Ishikawa (cell line): ENCODE measurements at regions not wholly inside any gene's neighbourhood (a gene's known extent, or its start where the extent isn't known, plus 50 kb on each side); places are given as distances from the start of the nearest gene placed in this dataset.
A peak's percentile ranks its signal among the peaks of the same experiment; 100 is the strongest.

Experiments used
- CEBPB ChIP-seq: IDR thresholded peaks from 2 replicates; pipeline ENCODE4 v1.6.1; 2012
- CREB1 ChIP-seq: IDR thresholded peaks from 2 replicates; pipeline ENCODE4 v1.6.1; 2012; ENCODE audit warnings: low read depth
- EGR1 ChIP-seq: IDR thresholded peaks from 2 replicates; pipeline ENCODE4 v1.6.1; 2012
- EP300 ChIP-seq: IDR thresholded peaks from 2 replicates; pipeline ENCODE4 v1.6.1; 2012; ENCODE audit warnings: borderline replicate concordance
- FOXM1 ChIP-seq: IDR thresholded peaks from 2 replicates; pipeline ENCODE4 v1.6.1; 2012; ENCODE audit warnings: low read depth, borderline replicate concordance
- MAX ChIP-seq: IDR thresholded peaks from 2 replicates; pipeline ENCODE4 v1.6.1; 2012
- NFIC ChIP-seq: IDR thresholded peaks from 2 replicates; pipeline ENCODE4 v1.6.1; 2012
- RAD21 ChIP-seq: IDR thresholded peaks from 2 replicates; pipeline ENCODE4 v1.6.1; 2012; ENCODE audit warnings: low read depth
- REST ChIP-seq: IDR thresholded peaks from 2 replicates; pipeline ENCODE4 v1.6.1; 2012; ENCODE audit warnings: low read depth, mild to moderate bottlenecking
- TAF1 ChIP-seq: IDR thresholded peaks from 2 replicates; pipeline ENCODE4 v1.6.1; 2012; ENCODE audit warnings: low read depth, mild to moderate bottlenecking
- TCF12 ChIP-seq: IDR thresholded peaks from 2 replicates; pipeline ENCODE4 v1.6.1; 2012; ENCODE audit warnings: low read depth
- TEAD4 ChIP-seq: IDR thresholded peaks from 2 replicates; pipeline ENCODE4 v1.6.1; 2012
- USF1 ChIP-seq: IDR thresholded peaks from 2 replicates; pipeline ENCODE4 v1.6.1; 2012
- YY1 ChIP-seq: IDR thresholded peaks from 2 replicates; pipeline ENCODE4 v1.6.1; 2012; ENCODE audit warnings: low read depth
- ZBTB7A ChIP-seq: IDR thresholded peaks from 2 replicates; pipeline ENCODE4 v1.6.1; 2012; ENCODE audit warnings: low read depth

- no peak for TF ChIP-seq MAX
- no peak for TF ChIP-seq EP300
- TF ChIP-seq TEAD4: no peak
- TF ChIP-seq YY1: no peak
- TF ChIP-seq REST: no peak
- no peak for TF ChIP-seq EGR1
- TF ChIP-seq ZBTB7A: no peak
- no peak for TF ChIP-seq RAD21
- TF ChIP-seq USF1: no peak
- no peak for TF ChIP-seq FOXM1
- no peak for TF ChIP-seq TAF1
- no peak for TF ChIP-seq CREB1
- no peak for TF ChIP-seq TCF12
- TF ChIP-seq NFIC: no peak
- no peak for TF ChIP-seq CEBPB
Measured at GRCh38 chr2:217631115-217631514, 371.7 kb downstream of the TNS1 start.

- TF ChIP-seq USF1 (no peak), CREB1 (no peak), TEAD4 (no peak), YY1 (no peak), NFIC (no peak), ZBTB7A (no peak), FOXM1 (no peak), TCF12 (no peak), RAD21 (no peak), REST (no peak), CEBPB (no peak), EP300 (no peak), MAX (no peak), EGR1 (no peak), TAF1 (no peak)
Measured at GRCh38 chr2:217629347-217629746, 373.4 kb downstream of the TNS1 start.

- TF ChIP-seq RAD21: no peak
- no peak for TF ChIP-seq CEBPB
- no peak for TF ChIP-seq MAX
- no peak for TF ChIP-seq REST
Measured at GRCh38 chr2:217628061-217628460, 374.7 kb downstream of the TNS1 start.

GRCh38 chr2:217626926-217627325, 375.9 kb downstream of the TNS1 start:
- TF ChIP-seq CREB1 (no peak), TAF1 (no peak), YY1 (no peak), REST (no peak), FOXM1 (no peak), USF1 (peak; percentile 69)
